RWPE2 (cell line): ENCODE measurements at regions not wholly inside any gene's neighbourhood (a gene's known extent, or its start where the extent isn't known, plus 50 kb on each side); places are given as distances from the start of the nearest gene placed in this dataset.

ENCODE experiments used
- ATAC-seq: fragments of 200-7000 bp; cut with Tn5 transposase; 3 replicates; pipeline ENCODE4 v1.9.1; 2021; ENCODE audit warnings: low read depth
- DNase-seq: peaks from one replicate; pipeline ENCODE4 v3.0.0-alpha.2; 2020; ENCODE audit warnings: low spot score
- H3K27ac ChIP-seq: fragments of 450-650 bp; 2 replicates; pipeline ENCODE4 v1.5.1; 2017; ENCODE audit warnings: mild to moderate bottlenecking; ENCODE audit not compliant: poor library complexity, severe bottlenecking
- H3K27me3 ChIP-seq: fragments of 250-450 bp; sonication (Bioruptor Pico); 2 replicates; pipeline ENCODE4 v1.5.1; 2021; ENCODE audit warnings: mild to moderate bottlenecking, moderate library complexity; ENCODE audit not compliant: insufficient read depth, poor library complexity, severe bottlenecking
- H3K36me3 ChIP-seq: fragments of 250-450 bp; sonication (Bioruptor Pico); 2 replicates; pipeline ENCODE4 v1.5.1; 2020; ENCODE audit warnings: low read depth, mild to moderate bottlenecking, moderate library complexity
- H3K4me1 ChIP-seq: fragments of 250-450 bp; sonication (Bioruptor Pico); 2 replicates; pipeline ENCODE4 v1.5.1; 2021; ENCODE audit warnings: mild to moderate bottlenecking, moderate library complexity; ENCODE audit not compliant: insufficient read depth, poor library complexity, severe bottlenecking
- H3K4me3 ChIP-seq: fragments of 250-450 bp; sonication (Bioruptor Pico); 2 replicates; pipeline ENCODE4 v1.5.1; 2021; ENCODE audit warnings: mild to moderate bottlenecking, moderate library complexity; ENCODE audit not compliant: severe bottlenecking
- H3K9me3 ChIP-seq: fragments of 250-450 bp; sonication (Bioruptor Pico); 2 replicates; pipeline ENCODE4 v1.5.1; 2021; ENCODE audit warnings: mild to moderate bottlenecking, moderate library complexity; ENCODE audit not compliant: severe bottlenecking
- TF ChIP-seq, protein P1 (sequence below): fragments of 450-650 bp; IDR thresholded peaks from one replicate; pipeline ENCODE4 v1.5.1; 2017; ENCODE audit warnings: mild to moderate bottlenecking, moderate library complexity; ENCODE audit not compliant: poor library complexity, severe bottlenecking

DNA sequence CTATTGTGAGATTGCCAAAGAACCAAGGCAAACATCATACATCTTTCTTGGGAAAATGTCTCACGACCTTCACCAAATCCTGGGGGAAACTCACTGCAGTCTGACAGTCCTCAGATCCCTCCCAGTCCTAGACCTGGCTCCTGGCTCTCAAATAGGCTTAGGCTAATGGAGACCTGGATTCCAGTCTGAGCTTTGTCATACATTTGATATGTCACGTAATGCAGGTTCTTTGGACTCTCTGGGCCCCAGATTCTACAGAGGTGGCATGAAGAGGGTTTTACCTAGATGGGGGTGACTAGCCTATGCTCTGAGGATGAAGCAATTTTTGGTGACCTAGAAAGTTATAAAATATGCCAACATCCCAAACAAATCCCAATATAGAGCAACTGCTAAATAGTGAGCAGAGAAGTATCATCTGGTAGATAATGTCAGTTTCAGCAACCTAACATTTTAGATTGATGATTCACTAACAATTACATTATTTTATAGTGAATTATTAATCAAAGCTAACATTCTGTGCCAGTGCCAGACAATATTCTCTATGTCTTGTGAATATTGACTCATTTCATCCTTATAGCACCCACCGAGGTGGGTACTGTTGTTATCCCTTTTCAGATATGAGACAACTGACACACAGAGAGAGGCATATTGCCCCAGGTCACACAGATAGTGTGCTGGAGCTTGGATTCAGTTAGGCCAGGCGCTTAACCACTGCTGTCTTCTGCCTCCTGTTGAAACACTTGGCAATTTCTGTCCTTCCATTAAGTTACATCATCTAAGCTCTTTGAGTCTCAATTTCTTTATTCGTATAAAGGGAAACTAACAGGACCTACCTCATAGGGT lies 195.4 kb upstream of the MAMLD1 start:
- no peaks in the 10 kb centered on the region for H3K4me1 ChIP-seq
- ATAC-seq: no peak
- H3K27me3 ChIP-seq: no peaks in the 10 kb centered on the region
- TF ChIP-seq, protein P1, sequence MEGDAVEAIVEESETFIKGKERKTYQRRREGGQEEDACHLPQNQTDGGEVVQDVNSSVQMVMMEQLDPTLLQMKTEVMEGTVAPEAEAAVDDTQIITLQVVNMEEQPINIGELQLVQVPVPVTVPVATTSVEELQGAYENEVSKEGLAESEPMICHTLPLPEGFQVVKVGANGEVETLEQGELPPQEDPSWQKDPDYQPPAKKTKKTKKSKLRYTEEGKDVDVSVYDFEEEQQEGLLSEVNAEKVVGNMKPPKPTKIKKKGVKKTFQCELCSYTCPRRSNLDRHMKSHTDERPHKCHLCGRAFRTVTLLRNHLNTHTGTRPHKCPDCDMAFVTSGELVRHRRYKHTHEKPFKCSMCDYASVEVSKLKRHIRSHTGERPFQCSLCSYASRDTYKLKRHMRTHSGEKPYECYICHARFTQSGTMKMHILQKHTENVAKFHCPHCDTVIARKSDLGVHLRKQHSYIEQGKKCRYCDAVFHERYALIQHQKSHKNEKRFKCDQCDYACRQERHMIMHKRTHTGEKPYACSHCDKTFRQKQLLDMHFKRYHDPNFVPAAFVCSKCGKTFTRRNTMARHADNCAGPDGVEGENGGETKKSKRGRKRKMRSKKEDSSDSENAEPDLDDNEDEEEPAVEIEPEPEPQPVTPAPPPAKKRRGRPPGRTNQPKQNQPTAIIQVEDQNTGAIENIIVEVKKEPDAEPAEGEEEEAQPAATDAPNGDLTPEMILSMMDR: no peak
- no peak overlapping the region for H3K4me3 ChIP-seq
- no peaks in the 10 kb centered on the region for H3K9me3 ChIP-seq
- no peak overlapping the region for H3K27ac ChIP-seq
- no peaks in the 10 kb centered on the region for H3K36me3 ChIP-seq
- DNase-seq: no peak

DNA sequence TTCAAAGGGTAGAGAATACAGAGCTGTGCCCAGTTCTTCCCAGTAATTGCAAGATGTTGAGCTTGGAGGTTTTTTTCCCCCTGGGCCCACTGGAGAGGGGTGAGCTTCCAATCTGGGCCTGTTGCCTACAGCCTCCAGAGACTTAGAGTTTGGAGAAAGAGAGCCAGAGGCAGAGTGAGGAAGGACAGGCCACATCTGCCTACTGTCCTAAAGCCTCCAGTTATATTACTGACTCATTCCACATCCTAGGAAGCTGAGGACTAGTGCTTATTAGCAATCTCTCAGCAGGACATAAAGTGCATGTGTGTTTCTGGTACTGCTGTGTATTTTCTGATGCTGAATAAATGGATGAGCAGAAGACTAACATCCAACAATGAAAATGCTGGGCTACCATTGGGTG lies 181.0 kb upstream of the MAMLD1 start:
- TF ChIP-seq, protein P1: no peak
- Histone ChIP-seq H3K4me3 (no peak overlapping the region), H3K9me3 (no peaks in the 10 kb centered on the region), H3K27me3 (no peaks in the 10 kb centered on the region), H3K4me1 (peaks cover 4% of the 10 kb centered on the region), H3K36me3 (no peaks in the 10 kb centered on the region), H3K27ac (no peak overlapping the region)
- DNase-seq (no peak), ATAC-seq (no peak)

DNA sequence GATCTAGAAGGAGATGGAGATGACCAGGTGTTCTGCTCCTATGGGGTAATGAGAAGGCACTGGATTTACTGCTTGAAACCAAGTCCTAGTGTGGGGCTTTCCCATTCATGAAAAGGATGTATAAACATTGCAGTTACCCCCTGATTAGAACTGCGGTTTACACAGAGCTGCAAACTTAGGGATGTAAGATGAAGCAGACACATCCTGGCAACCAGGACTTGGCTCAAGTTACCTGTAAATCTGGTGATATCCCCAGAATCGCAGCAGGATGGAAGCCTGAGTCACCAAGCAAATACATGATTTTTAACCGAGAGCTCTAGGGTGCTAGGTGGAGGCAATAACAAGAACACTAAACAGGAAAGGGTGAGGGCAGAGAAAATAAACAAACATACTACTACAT lies 178.6 kb upstream of the MAMLD1 start:
- peaks cover 4% of the 10 kb centered on the region for H3K4me1 ChIP-seq
- TF ChIP-seq, protein P1: no peak
- no peaks in the 10 kb centered on the region for H3K9me3 ChIP-seq
- H3K27ac ChIP-seq: no peak overlapping the region
- ATAC-seq (peak; percentile 90), DNase-seq (no peak)
- no peaks in the 10 kb centered on the region for H3K36me3 ChIP-seq
- no peaks in the 10 kb centered on the region for H3K27me3 ChIP-seq
- H3K4me3 ChIP-seq: no peak overlapping the region

DNA sequence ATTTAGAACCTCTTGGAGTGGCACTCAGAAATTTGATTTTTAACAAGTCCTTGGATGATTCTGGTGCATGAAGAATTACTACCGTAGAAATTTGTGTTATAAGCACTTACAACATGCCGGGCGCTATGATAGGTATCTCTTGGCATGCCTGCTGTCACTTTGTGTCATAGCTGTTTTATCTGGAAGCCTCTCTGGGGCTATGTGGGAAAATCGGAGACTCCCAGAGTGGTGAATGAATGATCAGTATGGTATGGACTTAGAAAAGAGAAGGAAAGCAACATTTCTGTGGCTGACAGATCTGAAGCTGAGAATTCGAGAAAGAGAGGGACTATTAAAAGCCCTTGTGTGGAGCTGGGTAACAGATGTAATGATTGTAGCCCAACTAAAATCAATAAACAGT lies 177.4 kb upstream of the MAMLD1 start:
- ATAC-seq (no peak), DNase-seq (no peak)
- Histone ChIP-seq H3K4me1 (peaks cover 4% of the 10 kb centered on the region), H3K27me3 (no peaks in the 10 kb centered on the region), H3K36me3 (no peaks in the 10 kb centered on the region), H3K27ac (no peak overlapping the region), H3K4me3 (no peak overlapping the region), H3K9me3 (no peaks in the 10 kb centered on the region)
- TF ChIP-seq, protein P1: no peak

DNA sequence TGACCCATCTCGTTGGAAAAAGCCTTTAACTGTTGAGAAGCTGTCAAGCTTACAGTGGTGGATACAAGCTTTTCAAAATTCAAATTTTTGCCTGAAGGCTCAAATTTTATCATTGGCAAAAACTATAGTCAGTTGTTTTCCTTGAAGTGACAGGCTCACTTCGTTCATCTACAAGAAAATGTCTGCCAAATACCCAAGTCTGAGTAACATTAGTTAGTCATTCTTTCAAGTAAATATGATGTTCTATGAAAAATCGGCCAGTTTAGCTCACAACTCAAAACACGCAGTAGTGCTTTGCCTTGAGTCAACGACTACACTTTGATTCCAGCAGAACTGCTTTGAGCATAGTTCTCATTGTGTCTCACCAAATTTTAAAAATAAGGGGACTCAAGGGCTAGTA lies 170.3 kb upstream of the MAMLD1 start:
- Histone ChIP-seq H3K27me3 (no peaks in the 10 kb centered on the region), H3K27ac (no peak overlapping the region)

More for the DNA sequence above, 170.3 kb upstream of the MAMLD1 start:
- no peak for ATAC-seq
- TF ChIP-seq, protein P1: no peak
- H3K4me3 ChIP-seq: no peak overlapping the region
- no peaks in the 10 kb centered on the region for H3K9me3 ChIP-seq
- no peaks in the 10 kb centered on the region for H3K4me1 ChIP-seq
- no peaks in the 10 kb centered on the region for H3K36me3 ChIP-seq
- no peak for DNase-seq
